Large intestine (tissue), 3 donors: ENCODE measurements at regions not wholly inside any gene's neighbourhood (a gene's known extent, or its start where the extent isn't known, plus 50 kb on each side); places are given as distances from the start of the nearest gene placed in this dataset.

ENCODE experiments used
- DNase-seq, 2 donors: peaks; one replicate each; pipeline versions ENCODE4 v3.0.0 to v3.0.0-alpha.2; 2013
- H3K27ac ChIP-seq: one replicate; pipeline ENCODE4 v1.5.1; 2013; ENCODE audit warnings: low read length
- H3K27me3 ChIP-seq: 2 replicates; pipeline ENCODE4 v1.6.1; 2013; ENCODE audit warnings: low read length; ENCODE audit not compliant: control insufficient read depth, insufficient read depth
- H3K36me3 ChIP-seq: 2 replicates; pipeline ENCODE4 v1.6.1; 2013; ENCODE audit warnings: low read length; ENCODE audit not compliant: control insufficient read depth, insufficient read depth
- H3K4me1 ChIP-seq: one replicate; pipeline ENCODE4 v1.6.1; 2013; ENCODE audit warnings: low read length; ENCODE audit not compliant: control insufficient read depth, insufficient read depth
- H3K4me3 ChIP-seq: one replicate; pipeline ENCODE4 v1.5.1; 2013; ENCODE audit warnings: low read length
- H3K9me3 ChIP-seq: one replicate; pipeline ENCODE4 v1.6.1; 2013; ENCODE audit warnings: mild to moderate bottlenecking, low read depth, low read length, moderate library complexity; ENCODE audit not compliant: control insufficient read depth
- WGBS: methylation state at CpG from one replicate; pipeline ENCODE4 v1.1.5; 2013; ENCODE audit warnings: low lambda C conversion rate; ENCODE audit not compliant: insufficient coverage; 5-methylcytosine and 5-hydroxymethylcytosine counted together

DNA sequence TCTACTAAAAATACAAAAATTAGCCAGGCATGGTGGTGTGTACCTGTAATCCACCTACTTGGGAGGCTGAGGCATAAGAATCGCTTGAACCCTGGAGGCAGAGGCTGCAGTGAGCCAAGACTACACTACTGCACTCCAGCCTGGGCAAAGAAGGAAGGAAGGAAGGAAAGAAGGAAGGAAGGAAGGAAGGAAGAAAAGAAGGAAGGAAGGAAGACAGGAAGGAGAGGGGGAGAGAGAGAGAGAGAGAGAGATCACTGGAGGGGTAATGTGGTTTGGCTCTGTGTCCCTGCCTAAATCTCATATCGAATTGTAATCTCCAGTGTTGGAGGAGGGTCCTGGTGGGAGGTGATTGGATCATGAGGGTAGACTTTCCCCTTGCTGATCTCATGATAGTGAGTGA lies 165.5 kb downstream of the KCTD15 start:
- 100% methylated on average over 1 of the region's 2 CpGs for WGBS
- no peak for DNase-seq
- H3K4me3 ChIP-seq: no peak overlapping the region
- H3K36me3 ChIP-seq: no peaks in the 10 kb centered on the region
- no peaks in the 10 kb centered on the region for H3K9me3 ChIP-seq
- no peaks in the 10 kb centered on the region for H3K27me3 ChIP-seq
- no peaks in the 10 kb centered on the region for H3K4me1 ChIP-seq
- no peak overlapping the region for H3K27ac ChIP-seq

DNA sequence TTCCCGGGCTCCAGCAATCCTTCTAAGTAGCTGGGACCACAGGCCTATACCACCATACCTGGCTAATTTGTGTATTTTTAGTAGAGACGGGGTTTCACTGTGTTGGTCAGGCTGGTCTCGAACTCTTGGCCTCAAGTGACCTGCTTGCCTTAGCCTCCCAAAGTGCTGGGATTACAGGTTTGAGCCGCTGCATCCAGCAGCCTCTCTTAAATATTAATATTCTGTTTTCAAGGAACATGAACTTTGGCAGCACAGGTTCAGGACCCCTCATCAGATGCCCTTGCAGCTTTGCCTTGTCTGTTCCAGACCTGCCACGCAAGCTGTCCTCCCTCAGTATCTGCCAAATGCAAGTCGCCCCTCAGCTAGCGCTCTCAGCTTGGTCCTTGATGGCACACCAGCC lies 166.8 kb downstream of the KCTD15 start:
- Histone ChIP-seq H3K9me3 (no peaks in the 10 kb centered on the region), H3K27me3 (no peaks in the 10 kb centered on the region), H3K27ac (no peak overlapping the region), H3K4me1 (no peaks in the 10 kb centered on the region), H3K36me3 (no peaks in the 10 kb centered on the region), H3K4me3 (no peak overlapping the region)
- no peak for DNase-seq
- WGBS: no CpG with 5 or more reads among the region's 7 CpGs

DNA sequence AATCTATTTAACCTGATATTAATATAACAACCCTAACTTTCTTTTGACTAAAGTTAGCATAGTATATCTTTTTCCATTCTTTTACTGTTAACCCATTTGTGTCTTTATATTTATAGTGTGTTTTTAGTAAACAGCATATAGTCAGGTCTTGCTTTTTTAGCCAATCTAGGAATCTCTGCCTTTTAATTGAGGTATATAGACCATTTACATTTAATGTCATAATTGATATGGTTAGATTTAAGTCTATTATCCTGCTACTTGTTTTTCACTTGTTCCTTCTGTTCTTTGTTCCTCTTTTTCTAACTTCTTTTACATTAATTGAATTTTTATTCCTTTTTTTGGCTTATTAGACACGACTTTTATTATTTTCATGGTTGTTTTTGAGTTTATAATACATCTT lies 174.4 kb downstream of the KCTD15 start:
- DNase-seq: no peak
- Histone ChIP-seq H3K36me3 (no peaks in the 10 kb centered on the region), H3K4me1 (no peaks in the 10 kb centered on the region), H3K27ac (no peak overlapping the region), H3K4me3 (no peak overlapping the region), H3K27me3 (no peaks in the 10 kb centered on the region), H3K9me3 (no peaks in the 10 kb centered on the region)
- WGBS: 50% methylated on average over 1 of the region's 1 CpG

- no peak for DNase-seq
- WGBS: no CpG with 5 or more reads among the region's 4 CpGs
- no peaks in the 10 kb centered on the region for H3K4me1 ChIP-seq
- no peaks in the 10 kb centered on the region for H3K9me3 ChIP-seq
- H3K4me3 ChIP-seq: no peak overlapping the region
- H3K36me3 ChIP-seq: no peaks in the 10 kb centered on the region
- H3K27me3 ChIP-seq: peaks cover 2% of the 10 kb centered on the region
- no peak overlapping the region for H3K27ac ChIP-seq
Measured at GRCh38 chr19:33977756-33978685, 181.4 kb downstream of the KCTD15 start.

DNA sequence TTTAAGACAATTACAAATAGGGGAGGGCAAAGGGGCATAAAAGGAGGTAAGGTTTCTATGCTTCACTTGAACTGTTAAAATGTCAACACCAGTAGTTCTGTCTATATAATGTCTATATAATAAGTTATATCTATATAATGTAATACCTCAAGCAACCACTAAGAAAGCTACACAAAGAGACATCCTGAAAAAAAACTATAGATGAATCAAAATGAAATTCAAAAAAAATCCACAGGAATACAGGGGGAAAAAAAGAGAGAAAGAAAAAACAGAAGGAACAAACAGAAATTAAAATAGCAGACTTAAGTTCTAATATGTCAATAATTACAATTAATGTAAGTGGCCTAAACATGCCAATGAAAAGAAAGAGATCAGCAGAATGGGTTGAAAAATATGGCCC lies 186.0 kb downstream of the KCTD15 start:
- H3K27me3 ChIP-seq: no peaks in the 10 kb centered on the region
- no peaks in the 10 kb centered on the region for H3K9me3 ChIP-seq
- no peak for DNase-seq
- H3K27ac ChIP-seq: no peak overlapping the region
- no peak overlapping the region for H3K4me3 ChIP-seq
- H3K36me3 ChIP-seq: no peaks in the 10 kb centered on the region
- no peaks in the 10 kb centered on the region for H3K4me1 ChIP-seq

DNA sequence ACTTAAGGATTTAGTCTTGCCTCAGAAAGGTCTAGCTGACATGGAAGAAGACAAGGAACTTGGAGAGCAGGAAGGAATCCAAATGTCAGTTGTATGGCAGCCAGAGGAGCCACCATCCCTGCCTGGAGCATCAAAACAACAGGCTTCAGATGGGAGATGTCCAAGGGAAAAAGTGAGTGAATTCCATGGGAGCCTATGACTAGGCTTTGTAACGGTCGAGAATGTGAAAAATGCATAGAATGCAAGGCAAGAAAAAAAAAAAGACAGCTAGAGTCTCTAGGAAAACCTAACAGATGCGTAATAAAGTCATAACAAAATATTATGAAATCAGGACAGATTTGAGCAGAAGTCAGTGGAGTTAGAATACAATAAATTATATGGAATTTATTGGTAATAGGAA lies 183.7 kb upstream of the LSM14A start:
- Histone ChIP-seq H3K9me3 (no peaks in the 10 kb centered on the region), H3K4me3 (no peak overlapping the region), H3K27me3 (no peaks in the 10 kb centered on the region), H3K4me1 (no peaks in the 10 kb centered on the region), H3K36me3 (no peaks in the 10 kb centered on the region), H3K27ac (no peak overlapping the region)
- DNase-seq: no peak
- 74% methylated on average over 2 of the region's 3 CpGs for WGBS

DNA sequence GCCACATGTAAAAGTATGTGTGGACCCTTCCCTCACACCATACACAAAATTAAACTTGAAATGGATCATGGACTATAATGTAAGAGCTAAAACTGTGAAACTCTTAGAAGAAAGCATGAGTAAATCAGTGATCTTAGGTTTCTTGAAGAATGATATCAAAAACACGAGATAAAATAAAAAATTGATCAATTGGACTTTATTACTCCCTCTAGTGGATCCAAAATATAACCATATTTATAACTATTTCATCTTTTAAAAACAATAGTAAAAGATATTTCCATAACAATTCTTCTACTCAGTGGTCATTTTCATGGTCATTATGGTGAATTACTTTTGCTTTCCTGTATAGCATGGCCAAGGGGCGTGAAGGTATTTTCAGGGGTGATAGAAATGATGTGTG lies 174.6 kb upstream of the LSM14A start:
- no peak overlapping the region for H3K4me3 ChIP-seq
- WGBS: 71% methylated on average over 1 of the region's 2 CpGs

GRCh38 chr19:33998302-33998701 lies 174.0 kb upstream of the LSM14A start:
- WGBS: 23% methylated on average over 3 of the region's 5 CpGs
- H3K27me3 ChIP-seq: no peaks in the 10 kb centered on the region
- no peaks in the 10 kb centered on the region for H3K36me3 ChIP-seq
- no peak for DNase-seq
- no peak overlapping the region for H3K27ac ChIP-seq
- H3K4me1 ChIP-seq: no peaks in the 10 kb centered on the region
- no peak overlapping the region for H3K4me3 ChIP-seq
- H3K9me3 ChIP-seq: no peaks in the 10 kb centered on the region

More for the DNA sequence above, 174.6 kb upstream of the LSM14A start:
- Histone ChIP-seq H3K36me3 (no peaks in the 10 kb centered on the region), H3K9me3 (no peaks in the 10 kb centered on the region), H3K27ac (no peak overlapping the region), H3K27me3 (no peaks in the 10 kb centered on the region), H3K4me1 (no peaks in the 10 kb centered on the region)
- DNase-seq: no peak

- H3K27me3 ChIP-seq: no peaks in the 10 kb centered on the region
- DNase-seq: no peak
- H3K4me3 ChIP-seq: no peak overlapping the region
- WGBS: 94% methylated on average over 3 of the region's 4 CpGs
- no peak overlapping the region for H3K27ac ChIP-seq
- no peaks in the 10 kb centered on the region for H3K4me1 ChIP-seq
- H3K9me3 ChIP-seq: no peaks in the 10 kb centered on the region
- no peaks in the 10 kb centered on the region for H3K36me3 ChIP-seq
Measured at GRCh38 chr19:33998739-33999345, 173.5 kb upstream of the LSM14A start.

GRCh38 chr19:34017024-34017423 lies 155.3 kb upstream of the LSM14A start:
- Histone ChIP-seq H3K9me3 (no peaks in the 10 kb centered on the region), H3K27me3 (peaks cover 17% of the 10 kb centered on the region), H3K27ac (no peak overlapping the region), H3K36me3 (no peaks in the 10 kb centered on the region), H3K4me3 (no peak overlapping the region), H3K4me1 (no peaks in the 10 kb centered on the region)
- no peak for DNase-seq
- WGBS: no CpG with 5 or more reads among the region's 3 CpGs

GRCh38 chr19:34017601-34018000 lies 154.7 kb upstream of the LSM14A start:
- H3K27ac ChIP-seq: no peak overlapping the region
- no peak overlapping the region for H3K4me3 ChIP-seq
- WGBS: 67% methylated on average over 1 of the region's 5 CpGs
- no peaks in the 10 kb centered on the region for H3K36me3 ChIP-seq
- no peak for DNase-seq
- H3K4me1 ChIP-seq: no peaks in the 10 kb centered on the region
- peaks cover 17% of the 10 kb centered on the region for H3K27me3 ChIP-seq
- no peaks in the 10 kb centered on the region for H3K9me3 ChIP-seq
